Caco-2 (cell line): ENCODE measurements at regions not wholly inside any gene's neighbourhood (a gene's known extent, or its start where the extent isn't known, plus 50 kb on each side); places are given as distances from the start of the nearest gene placed in this dataset.

Experiments used
- BruUV-seq: library from RNA; stranded (reverse); fragments of 400-500 nt; replicated peaks from 2 replicates; lab custom pipeline; 2021; lab: Mats Ljungman, UMichigan
- CTCF ChIA-PET: fragments of 300-600 bp; sonication (Branson Sonifier 250); formaldehyde crosslinking; loops from one replicate; lab custom pipeline; 2022; ENCODE audit warnings: antibody characterized with exemption; lab: Charles Lee
- POLR2A ChIA-PET: fragments of 300-600 bp; sonication (Branson Sonifier 250); formaldehyde crosslinking; loops from one replicate; lab custom pipeline; 2022; ENCODE audit warnings: antibody characterized with exemption; lab: Charles Lee
- DNase-seq, 2 experiments: peaks; one replicate each; pipeline versions ENCODE4 v3.0.0 to v3.0.0-alpha.2; 2020 to 2022
- H3K27me3 ChIP-seq: replicated peaks from 2 replicates; pipeline ENCODE4 v1.6.0; 2011; ENCODE audit warnings: low read length; ENCODE audit not compliant: control insufficient read depth, insufficient read depth
- H3K36me3 ChIP-seq: 2 replicates; pipeline ENCODE4 v1.5.1; 2011; ENCODE audit warnings: low read length; ENCODE audit not compliant: control insufficient read depth, insufficient read depth
- H3K4me1 ChIP-seq: fragments of 250-450 bp; sonication (Bioruptor Pico); 2 replicates; pipeline ENCODE4 v1.5.1; 2020; ENCODE audit warnings: mild to moderate bottlenecking
- H3K4me3 ChIP-seq: 2 replicates; pipeline ENCODE4 v1.5.1; 2011; ENCODE audit warnings: low read depth, mild to moderate bottlenecking, control low read depth, low read length
- H3K9me3 ChIP-seq: fragments of 250-450 bp; sonication (Bioruptor Pico); 2 replicates; pipeline ENCODE4 v1.5.1; 2020; ENCODE audit warnings: mild to moderate bottlenecking, moderate library complexity
- H3K27ac Mint-ChIP-seq: one replicate; pipeline ENCODE4 v1.8.0; 2022; ENCODE audit warnings: mixed read lengths; ENCODE audit not compliant: unreplicated experiment
- H3K27me3 Mint-ChIP-seq: one replicate; pipeline ENCODE4 v1.8.0; 2022; ENCODE audit warnings: mixed read lengths; ENCODE audit not compliant: insufficient read depth, unreplicated experiment
- H3K36me3 Mint-ChIP-seq: one replicate; pipeline ENCODE4 v1.8.0; 2022; ENCODE audit warnings: mild to moderate bottlenecking, mixed read lengths; ENCODE audit not compliant: insufficient read depth, unreplicated experiment
- H3K4me1 Mint-ChIP-seq: one replicate; pipeline ENCODE4 v1.8.0; 2022; ENCODE audit warnings: low read depth, mixed read lengths; ENCODE audit not compliant: unreplicated experiment
- H3K4me3 Mint-ChIP-seq: one replicate; pipeline ENCODE4 v1.8.0; 2022; ENCODE audit warnings: mild to moderate bottlenecking, moderate library complexity, mixed read lengths; ENCODE audit not compliant: unreplicated experiment
- H3K9me3 Mint-ChIP-seq: one replicate; pipeline ENCODE4 v1.8.0; 2022; ENCODE audit warnings: mixed read lengths; ENCODE audit not compliant: unreplicated experiment
- intact Hi-C: fragments of 100-400 bp; cut with micrococcal nuclease; formaldehyde crosslinking; loops from one replicate; pipeline ENCODE4 v1.10.0; 2022; ENCODE audit not compliant: unreplicated experiment
- TF ChIP-seq, protein P1 (sequence below), 2 experiments: fragments of 200-600 bp in 1 of 2; IDR thresholded peaks; 1 replicate in 1 of 2; 2 replicates in 1 of 2; pipeline versions ENCODE4 v1.5.1 to v1.8.0; 2011 to 2022; ENCODE audit warnings: antibody characterized with exemption in 1 of 2, control low read depth in 1 of 2, inconsistent platforms in 1 of 2, low read depth in 1 of 2, low read length in 1 of 2, mild to moderate bottlenecking in 1 of 2, moderate library complexity in 1 of 2; ENCODE audit not compliant: insufficient read depth in 1 of 2, severe bottlenecking in 1 of 2, unreplicated experiment in 1 of 2

DNA sequence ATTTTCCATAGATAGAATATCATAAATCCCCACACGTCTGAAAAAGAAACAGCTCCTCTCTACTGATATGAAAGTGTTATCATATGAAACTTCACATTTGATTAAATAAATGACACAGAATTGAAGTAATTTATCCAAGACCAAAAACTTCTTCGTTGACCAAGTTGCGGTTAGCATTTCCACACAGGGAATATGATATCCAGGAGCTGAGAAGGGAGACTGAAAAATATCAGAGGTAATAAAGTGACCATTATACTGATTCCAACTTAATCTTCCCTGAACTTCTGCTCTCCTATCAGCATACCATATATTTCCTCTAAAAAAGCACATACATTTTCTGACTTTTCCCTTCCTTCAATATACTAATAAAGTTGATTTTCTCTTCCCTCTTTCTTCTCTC lies 356.2 kb upstream of the CHST9 start:
- BruUV-seq = no TSS peak

DNA sequence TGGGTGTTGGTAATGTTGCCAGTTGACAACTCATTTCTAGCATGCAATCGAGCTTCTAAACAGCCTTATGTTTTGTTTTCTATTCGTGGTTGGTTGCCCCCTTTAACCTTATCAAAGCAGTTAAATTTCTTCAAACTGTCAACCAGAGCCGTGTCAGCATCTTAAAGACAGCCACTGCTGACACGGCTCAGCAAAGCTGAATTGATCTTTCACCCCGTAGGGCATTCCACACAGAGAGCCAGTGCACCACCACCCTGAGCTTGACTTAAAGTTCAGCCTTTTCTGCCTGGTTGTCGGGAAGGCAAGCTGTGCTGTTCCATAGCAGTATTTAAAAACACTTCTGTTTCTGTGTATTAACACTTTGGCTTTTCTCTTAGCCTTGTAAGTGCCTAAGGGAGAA lies 355.0 kb upstream of the CHST9 start:
- H3K4me3 ChIP-seq = no peak overlapping the region
- no peak for DNase-seq
- Mint-ChIP-seq H3K27me3 (no peaks in the 10 kb centered on the region), H3K9me3 (no peaks in the 10 kb centered on the region), H3K4me1 (no peaks in the 10 kb centered on the region), H3K36me3 (no peaks in the 10 kb centered on the region), H3K27ac (no peak overlapping the region), H3K4me3 (no peak overlapping the region)
- no peaks in the 10 kb centered on the region for H3K27me3 ChIP-seq
- H3K36me3 ChIP-seq = no peaks in the 10 kb centered on the region
- BruUV-seq = no TSS peak
- intact Hi-C loops = no loop called here
- ChIA-PET CTCF (no interaction called here), POLR2A (no interaction called here)
- H3K9me3 ChIP-seq = no peaks in the 10 kb centered on the region
- TF ChIP-seq, protein P1, sequence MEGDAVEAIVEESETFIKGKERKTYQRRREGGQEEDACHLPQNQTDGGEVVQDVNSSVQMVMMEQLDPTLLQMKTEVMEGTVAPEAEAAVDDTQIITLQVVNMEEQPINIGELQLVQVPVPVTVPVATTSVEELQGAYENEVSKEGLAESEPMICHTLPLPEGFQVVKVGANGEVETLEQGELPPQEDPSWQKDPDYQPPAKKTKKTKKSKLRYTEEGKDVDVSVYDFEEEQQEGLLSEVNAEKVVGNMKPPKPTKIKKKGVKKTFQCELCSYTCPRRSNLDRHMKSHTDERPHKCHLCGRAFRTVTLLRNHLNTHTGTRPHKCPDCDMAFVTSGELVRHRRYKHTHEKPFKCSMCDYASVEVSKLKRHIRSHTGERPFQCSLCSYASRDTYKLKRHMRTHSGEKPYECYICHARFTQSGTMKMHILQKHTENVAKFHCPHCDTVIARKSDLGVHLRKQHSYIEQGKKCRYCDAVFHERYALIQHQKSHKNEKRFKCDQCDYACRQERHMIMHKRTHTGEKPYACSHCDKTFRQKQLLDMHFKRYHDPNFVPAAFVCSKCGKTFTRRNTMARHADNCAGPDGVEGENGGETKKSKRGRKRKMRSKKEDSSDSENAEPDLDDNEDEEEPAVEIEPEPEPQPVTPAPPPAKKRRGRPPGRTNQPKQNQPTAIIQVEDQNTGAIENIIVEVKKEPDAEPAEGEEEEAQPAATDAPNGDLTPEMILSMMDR (IDR thresholded peaks at IDR 0.05; ENCODE audit: insufficient read depth in 1 of 2, low read depth in 1 of 2, low read length in 1 of 2, severe bottlenecking in 1 of 2, unreplicated experiment in 1 of 2) = no peak
- no peaks in the 10 kb centered on the region for H3K4me1 ChIP-seq

More for the DNA sequence above, 356.2 kb upstream of the CHST9 start:
- no peaks in the 10 kb centered on the region for H3K36me3 Mint-ChIP-seq
- H3K27me3 ChIP-seq = no peaks in the 10 kb centered on the region
- no peaks in the 10 kb centered on the region for H3K4me1 Mint-ChIP-seq
- DNase-seq = no peak
- no peaks in the 10 kb centered on the region for H3K27me3 Mint-ChIP-seq
- H3K27ac Mint-ChIP-seq = no peak overlapping the region
- CTCF ChIA-PET = no interaction called here
- no peaks in the 10 kb centered on the region for H3K36me3 ChIP-seq
- no peak overlapping the region for H3K4me3 Mint-ChIP-seq
- TF ChIP-seq, protein P1 (IDR thresholded peaks at IDR 0.05; ENCODE audit: insufficient read depth in 1 of 2, low read depth in 1 of 2, low read length in 1 of 2, severe bottlenecking in 1 of 2, unreplicated experiment in 1 of 2) = no peak
- no peak overlapping the region for H3K4me3 ChIP-seq
- no peaks in the 10 kb centered on the region for H3K9me3 Mint-ChIP-seq
- H3K4me1 ChIP-seq = no peaks in the 10 kb centered on the region
- POLR2A ChIA-PET = no interaction called here
- intact Hi-C loops = no loop called here
- H3K9me3 ChIP-seq = no peaks in the 10 kb centered on the region

DNA sequence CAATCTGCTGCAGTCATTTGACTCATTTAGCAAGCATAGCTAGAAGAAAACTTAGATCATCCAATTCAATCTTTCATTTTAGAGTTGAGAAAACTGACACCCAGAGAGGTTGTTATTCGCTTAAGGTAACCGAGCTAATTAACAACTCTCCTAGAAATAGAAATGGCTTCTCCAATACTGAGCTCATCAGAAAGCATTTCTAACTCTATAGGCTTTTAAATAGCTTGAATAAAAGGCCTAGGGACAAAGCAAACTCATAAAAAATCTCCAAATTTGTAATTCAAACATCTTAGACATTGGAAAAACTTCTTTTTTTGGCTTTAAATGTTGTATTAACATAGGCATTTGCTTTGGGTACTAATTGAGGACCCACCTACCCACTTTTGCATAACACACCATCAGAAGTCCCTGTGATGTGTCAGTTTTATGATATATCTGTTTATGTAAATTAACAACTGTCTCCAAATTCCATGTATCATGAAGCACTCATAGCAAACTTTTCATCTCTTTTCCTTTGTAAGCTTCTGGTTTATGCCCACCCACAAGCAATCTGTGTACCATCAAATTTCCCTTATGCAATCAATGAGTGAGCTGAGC lies 343.9 kb upstream of the CHST9 start:
- no peaks in the 10 kb centered on the region for H3K9me3 Mint-ChIP-seq
- H3K36me3 Mint-ChIP-seq = no peaks in the 10 kb centered on the region
- ChIA-PET CTCF (no interaction called here), POLR2A (no interaction called here)
- H3K4me3 Mint-ChIP-seq = no peak overlapping the region
- no peaks in the 10 kb centered on the region for H3K4me1 ChIP-seq
- H3K9me3 ChIP-seq = no peaks in the 10 kb centered on the region
- BruUV-seq = no TSS peak
- H3K36me3 ChIP-seq = no peaks in the 10 kb centered on the region
- H3K4me3 ChIP-seq = no peak overlapping the region
- no peaks in the 10 kb centered on the region for H3K27me3 ChIP-seq
- H3K27ac Mint-ChIP-seq = no peak overlapping the region
- H3K4me1 Mint-ChIP-seq = no peaks in the 10 kb centered on the region
- intact Hi-C loops = no loop called here
- no peaks in the 10 kb centered on the region for H3K27me3 Mint-ChIP-seq
- TF ChIP-seq, protein P1 (IDR thresholded peaks at IDR 0.05; ENCODE audit: insufficient read depth in 1 of 2, low read depth in 1 of 2, low read length in 1 of 2, severe bottlenecking in 1 of 2, unreplicated experiment in 1 of 2) = no peak
- no peak for DNase-seq
